Activated naive CD8-positive, alpha-beta T cell treated with anti-CD3 and anti-CD28 coated beads, Interleukin-2, amount 10 ng/mL, durations not matched to agents 7 days and 5 days (primary cell): ENCODE measurements at regions not wholly inside any gene's neighbourhood (a gene's known extent, or its start where the extent isn't known, plus 50 kb on each side); places are given as distances from the start of the nearest gene placed in this dataset.

Source experiments
- ATAC-seq: fragments of 150-1000 bp; cut with Tn5 transposase; one replicate; pipeline ENCODE4 v1.10.0; 2021; ENCODE audit warnings: low read depth, moderate library complexity
- POLR2A ChIA-PET: fragments of 350-600 bp; sonication (Branson Sonifier 250); formaldehyde crosslinking; loops from one replicate; lab custom pipeline; 2021; ENCODE audit warnings: antibody characterized with exemption; lab: Charles Lee
- DNase-seq: peaks from one replicate; pipeline ENCODE4 v3.0.0; 2021
- H3K27ac Mint-ChIP-seq: one replicate; pipeline ENCODE4 v1.8.0; 2022; ENCODE audit warnings: mild to moderate bottlenecking, mixed read lengths
- H3K27me3 Mint-ChIP-seq: one replicate; pipeline ENCODE4 v1.8.0; 2022; ENCODE audit warnings: mild to moderate bottlenecking, moderate library complexity, mixed read lengths
- H3K36me3 Mint-ChIP-seq: one replicate; pipeline ENCODE4 v1.8.0; 2021; ENCODE audit warnings: mild to moderate bottlenecking, mixed read lengths
- H3K4me1 Mint-ChIP-seq: one replicate; pipeline ENCODE4 v1.8.0; 2021; ENCODE audit warnings: mixed read lengths
- H3K4me3 Mint-ChIP-seq: one replicate; pipeline ENCODE4 v1.8.0; 2022; ENCODE audit warnings: mild to moderate bottlenecking, moderate library complexity, mixed read lengths
- H3K9me3 Mint-ChIP-seq: one replicate; pipeline ENCODE4 v1.8.0; 2021; ENCODE audit warnings: mixed read lengths

- DNase-seq (no peak), ATAC-seq (no peak)
- Mint-ChIP-seq H3K27ac (no peak overlapping the region), H3K4me1 (no peaks in the 10 kb centered on the region), H3K27me3 (no peaks in the 10 kb centered on the region), H3K4me3 (no peak overlapping the region), H3K9me3 (no peaks in the 10 kb centered on the region), H3K36me3 (no peaks in the 10 kb centered on the region)
- POLR2A ChIA-PET = no interaction called here
Observed at GRCh38 chr10:35913628-35914027, 271.5 kb upstream of the FZD8 start.

GRCh38 chr10:35912615-35913569 lies 270.8 kb upstream of the FZD8 start:
- Mint-ChIP-seq H3K9me3 (no peaks in the 10 kb centered on the region), H3K27me3 (no peaks in the 10 kb centered on the region), H3K4me3 (no peak overlapping the region), H3K4me1 (no peaks in the 10 kb centered on the region), H3K36me3 (no peaks in the 10 kb centered on the region), H3K27ac (no peak overlapping the region)
- POLR2A ChIA-PET = no interaction called here
- ATAC-seq (no peak), DNase-seq (no peak)

GRCh38 chr10:35911954-35912353 lies 269.9 kb upstream of the FZD8 start:
- Mint-ChIP-seq H3K27me3 (no peaks in the 10 kb centered on the region), H3K9me3 (no peaks in the 10 kb centered on the region), H3K27ac (no peak overlapping the region), H3K4me1 (no peaks in the 10 kb centered on the region), H3K36me3 (no peaks in the 10 kb centered on the region), H3K4me3 (no peak overlapping the region)
- no peak for DNase-seq
- no peak for ATAC-seq
- POLR2A ChIA-PET = no interaction called here

- Mint-ChIP-seq H3K4me3 (no peak overlapping the region), H3K9me3 (no peaks in the 10 kb centered on the region), H3K36me3 (no peaks in the 10 kb centered on the region), H3K27me3 (no peaks in the 10 kb centered on the region), H3K4me1 (no peaks in the 10 kb centered on the region), H3K27ac (no peak overlapping the region)
- no peak for ATAC-seq
- POLR2A ChIA-PET = no interaction called here
- DNase-seq = no peak
Observed at GRCh38 chr10:35911233-35911632, 269.1 kb upstream of the FZD8 start.

- ATAC-seq (no peak), DNase-seq (no peak)
- POLR2A ChIA-PET = no interaction called here
- H3K27ac Mint-ChIP-seq = no peak overlapping the region
- H3K4me3 Mint-ChIP-seq = no peak overlapping the region
- no peaks in the 10 kb centered on the region for H3K36me3 Mint-ChIP-seq
- no peaks in the 10 kb centered on the region for H3K27me3 Mint-ChIP-seq
- H3K4me1 Mint-ChIP-seq = no peaks in the 10 kb centered on the region
- H3K9me3 Mint-ChIP-seq = no peaks in the 10 kb centered on the region
Observed at GRCh38 chr10:35910234-35910633, 268.1 kb upstream of the FZD8 start.

GRCh38 chr10:35909121-35909720 lies 267.1 kb upstream of the FZD8 start:
- no peak for ATAC-seq
- no peak for DNase-seq
- Mint-ChIP-seq H3K4me3 (no peak overlapping the region), H3K27me3 (no peaks in the 10 kb centered on the region), H3K9me3 (no peaks in the 10 kb centered on the region), H3K36me3 (no peaks in the 10 kb centered on the region), H3K4me1 (no peaks in the 10 kb centered on the region), H3K27ac (no peak overlapping the region)
- POLR2A ChIA-PET = no interaction called here

- DNase-seq (no peak), ATAC-seq (no peak)
- no peak overlapping the region for H3K27ac Mint-ChIP-seq
- no peak overlapping the region for H3K4me3 Mint-ChIP-seq
- H3K4me1 Mint-ChIP-seq = no peaks in the 10 kb centered on the region
- POLR2A ChIA-PET = no interaction called here
- no peaks in the 10 kb centered on the region for H3K9me3 Mint-ChIP-seq
- no peaks in the 10 kb centered on the region for H3K27me3 Mint-ChIP-seq
- no peaks in the 10 kb centered on the region for H3K36me3 Mint-ChIP-seq
Observed at GRCh38 chr10:35908451-35908850, 266.4 kb upstream of the FZD8 start.

GRCh38 chr10:35907548-35907947 lies 265.5 kb upstream of the FZD8 start:
- H3K36me3 Mint-ChIP-seq = no peaks in the 10 kb centered on the region
- no peak for DNase-seq
- H3K4me1 Mint-ChIP-seq = no peaks in the 10 kb centered on the region
- no peak overlapping the region for H3K4me3 Mint-ChIP-seq
- no peak for ATAC-seq
- no peak overlapping the region for H3K27ac Mint-ChIP-seq
- POLR2A ChIA-PET = no interaction called here
- H3K9me3 Mint-ChIP-seq = no peaks in the 10 kb centered on the region
- no peaks in the 10 kb centered on the region for H3K27me3 Mint-ChIP-seq

GRCh38 chr10:35906155-35906554 lies 264.1 kb upstream of the FZD8 start:
- DNase-seq = no peak
- Mint-ChIP-seq H3K27ac (no peak overlapping the region), H3K9me3 (no peaks in the 10 kb centered on the region), H3K4me1 (no peaks in the 10 kb centered on the region), H3K27me3 (no peaks in the 10 kb centered on the region), H3K4me3 (no peak overlapping the region), H3K36me3 (no peaks in the 10 kb centered on the region)
- POLR2A ChIA-PET = no interaction called here
- no peak for ATAC-seq

- Mint-ChIP-seq H3K27ac (no peak overlapping the region), H3K4me3 (no peak overlapping the region), H3K9me3 (no peaks in the 10 kb centered on the region), H3K4me1 (no peaks in the 10 kb centered on the region), H3K36me3 (no peaks in the 10 kb centered on the region), H3K27me3 (no peaks in the 10 kb centered on the region)
- ATAC-seq (no peak), DNase-seq (no peak)
- POLR2A ChIA-PET = no interaction called here
Observed at GRCh38 chr10:35903021-35903420, 260.9 kb upstream of the FZD8 start.

GRCh38 chr10:35898716-35899440 lies 256.8 kb upstream of the FZD8 start:
- no peak overlapping the region for H3K27ac Mint-ChIP-seq
- POLR2A ChIA-PET = no interaction called here
- DNase-seq (no peak), ATAC-seq (no peak)
- H3K4me3 Mint-ChIP-seq = no peak overlapping the region
- no peaks in the 10 kb centered on the region for H3K27me3 Mint-ChIP-seq
- H3K9me3 Mint-ChIP-seq = no peaks in the 10 kb centered on the region
- no peaks in the 10 kb centered on the region for H3K36me3 Mint-ChIP-seq
- H3K4me1 Mint-ChIP-seq = no peaks in the 10 kb centered on the region

GRCh38 chr10:35896001-35896400 lies 253.9 kb upstream of the FZD8 start:
- H3K4me1 Mint-ChIP-seq = no peaks in the 10 kb centered on the region
- H3K27ac Mint-ChIP-seq = no peak overlapping the region
- H3K9me3 Mint-ChIP-seq = no peaks in the 10 kb centered on the region
- H3K36me3 Mint-ChIP-seq = no peaks in the 10 kb centered on the region
- DNase-seq (no peak), ATAC-seq (no peak)
- no peaks in the 10 kb centered on the region for H3K27me3 Mint-ChIP-seq
- POLR2A ChIA-PET = no interaction called here
- H3K4me3 Mint-ChIP-seq = no peak overlapping the region

- no peaks in the 10 kb centered on the region for H3K9me3 Mint-ChIP-seq
- ATAC-seq = no peak
- POLR2A ChIA-PET = no interaction called here
- H3K27me3 Mint-ChIP-seq = no peaks in the 10 kb centered on the region
- H3K4me3 Mint-ChIP-seq = no peak overlapping the region
- no peak for DNase-seq
- no peak overlapping the region for H3K27ac Mint-ChIP-seq
- no peaks in the 10 kb centered on the region for H3K4me1 Mint-ChIP-seq
- H3K36me3 Mint-ChIP-seq = no peaks in the 10 kb centered on the region
Observed at GRCh38 chr10:35895331-35895730, 253.2 kb upstream of the FZD8 start.

- no peaks in the 10 kb centered on the region for H3K36me3 Mint-ChIP-seq
- H3K4me3 Mint-ChIP-seq = no peak overlapping the region
- H3K27ac Mint-ChIP-seq = no peak overlapping the region
- POLR2A ChIA-PET = no interaction called here
- no peaks in the 10 kb centered on the region for H3K27me3 Mint-ChIP-seq
- no peak for ATAC-seq
- DNase-seq = no peak
- H3K9me3 Mint-ChIP-seq = no peaks in the 10 kb centered on the region
- no peaks in the 10 kb centered on the region for H3K4me1 Mint-ChIP-seq
Observed at GRCh38 chr10:35892526-35892925, 250.4 kb upstream of the FZD8 start.
